ENCODE measurements at regions not wholly inside any gene's neighbourhood (a gene's known extent, or its start where the extent isn't known, plus 50 kb on each side); places are given as distances from the start of the nearest gene placed in this dataset.

DNA sequence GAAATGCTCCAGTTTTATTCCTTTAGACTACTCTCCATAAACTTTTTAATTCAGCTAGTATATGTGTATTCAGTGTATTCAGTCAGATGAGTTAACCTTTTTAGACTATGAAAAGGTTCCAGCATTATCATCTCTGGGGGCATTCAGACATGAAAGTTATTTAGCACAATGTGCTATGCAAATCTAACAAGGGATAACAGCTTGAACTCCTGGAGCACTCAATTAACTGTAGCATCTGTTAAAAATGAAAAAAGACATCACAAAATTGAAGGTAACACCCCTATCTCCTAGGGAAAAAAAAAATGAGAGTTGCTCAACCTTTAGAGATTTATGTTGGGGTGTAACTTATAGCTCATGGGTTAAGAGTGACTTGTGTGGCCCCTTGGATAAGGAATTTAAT lies 211.5 kb downstream of the PHLDA1 start (continued):
- no peak for TF ChIP-seq REST (IDR thresholded peaks at IDR 0.05; ENCODE audit: low read depth, low read length)

GRCh38 chr12:75819512-75819911 lies 212.1 kb downstream of the PHLDA1 start:
- 90% methylated on average over 4 of the region's 5 CpGs for WGBS (ENCODE audit: low lambda C conversion rate)

GRCh38 chr12:75818863-75819262 lies 212.7 kb downstream of the PHLDA1 start:
- no peaks in the 10 kb centered on the region for H3K9me3 ChIP-seq
- H4K20me1 ChIP-seq (ENCODE audit: insufficient read depth), result no peaks in the 10 kb centered on the region
- no peaks in the 10 kb centered on the region for H3K9me2 ChIP-seq
- no peaks in the 10 kb centered on the region for H3K36me3 ChIP-seq (replicated peaks in 1 of 2; ENCODE audit: control insufficient read depth in 1 of 2, insufficient read depth in 2 of 2, low read length in 1 of 2)
- H2AFZ ChIP-seq (ENCODE audit: low read depth), result no peak overlapping the region
- no peaks in the 10 kb centered on the region for H3K27me3 ChIP-seq (ENCODE audit: insufficient read depth)
- DNase-seq, result no peak
- peaks cover 12 to 19% of the 10 kb centered on the region in 2 experiments for H3K4me1 ChIP-seq (ENCODE audit: control insufficient read depth in 1 of 2, insufficient read depth in 2 of 2, low read depth in 1 of 2, low read length in 1 of 2)
- no peaks in the 10 kb centered on the region for H3F3A ChIP-seq (replicated peaks; ENCODE audit: insufficient read depth)
- H3K79me2 ChIP-seq (ENCODE audit: insufficient read depth), result no peaks in the 10 kb centered on the region
- no peak overlapping the region for H3K27ac ChIP-seq (ENCODE audit: low read depth in 2 of 2, low read length in 1 of 2)
- H3K9ac ChIP-seq, result no peak overlapping the region
- CTCF ChIA-PET, result interaction anchor here (1.4 kb wide), 1 partner anchor 15 kb away, joined by 4 read pairs; no protein-coding TSS in a partner anchor
- H3K4me3 ChIP-seq (ENCODE audit: low read depth in 2 of 2, low read length in 1 of 2), result no peak overlapping the region
- POLR2A ChIA-PET, result no interaction called here
- no peak overlapping the region for H3K4me2 ChIP-seq
- TF ChIP-seq FOSL2 (IDR thresholded peaks at IDR 0.05; ENCODE audit: borderline replicate concordance, low read depth) (no peak), JUND (IDR thresholded peaks at IDR 0.05) (no peak), USF2 (IDR thresholded peaks at IDR 0.05; ENCODE audit: borderline replicate concordance, low read depth, low read length) (no peak), RCOR1 (IDR thresholded peaks at IDR 0.05; ENCODE audit: low read length) (no peak), TCF12 (IDR thresholded peaks at IDR 0.05) (no peak), RAD21 (IDR thresholded peaks at IDR 0.05; ENCODE audit: low read length) (no peak), EP300 (IDR thresholded peaks at IDR 0.05; ENCODE audit: borderline replicate concordance in 1 of 2, low read depth in 1 of 2, low read length in 1 of 2) (no peak), POLR2AphosphoS5 (IDR thresholded peaks at IDR 0.05; ENCODE audit: low read depth, low read length) (no peak), GABPA (IDR thresholded peaks at IDR 0.05; ENCODE audit: low read depth) (no peak), SMC3 (IDR thresholded peaks at IDR 0.05; ENCODE audit: low read depth, low read length) (no peak)
- TF ChIP-seq, protein P1, sequence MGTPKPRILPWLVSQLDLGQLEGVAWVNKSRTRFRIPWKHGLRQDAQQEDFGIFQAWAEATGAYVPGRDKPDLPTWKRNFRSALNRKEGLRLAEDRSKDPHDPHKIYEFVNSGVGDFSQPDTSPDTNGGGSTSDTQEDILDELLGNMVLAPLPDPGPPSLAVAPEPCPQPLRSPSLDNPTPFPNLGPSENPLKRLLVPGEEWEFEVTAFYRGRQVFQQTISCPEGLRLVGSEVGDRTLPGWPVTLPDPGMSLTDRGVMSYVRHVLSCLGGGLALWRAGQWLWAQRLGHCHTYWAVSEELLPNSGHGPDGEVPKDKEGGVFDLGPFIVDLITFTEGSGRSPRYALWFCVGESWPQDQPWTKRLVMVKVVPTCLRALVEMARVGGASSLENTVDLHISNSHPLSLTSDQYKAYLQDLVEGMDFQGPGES (IDR thresholded peaks at IDR 0.05; ENCODE audit: low read depth, low read length), result no peak

More at GRCh38 chr12:75819512-75819911, 212.1 kb downstream of the PHLDA1 start:
- TF ChIP-seq TEAD4 (IDR thresholded peaks at IDR 0.05; ENCODE audit: borderline replicate concordance, insufficient read depth), result no peak
- no peak for TF ChIP-seq SIN3A (IDR thresholded peaks at IDR 0.05; ENCODE audit: borderline replicate concordance, low read depth, low read length)
- no peak for TF ChIP-seq EZH2phosphoT487 (IDR thresholded peaks at IDR 0.05; ENCODE audit: borderline replicate concordance, low read depth)
- no peak for TF ChIP-seq SMC3 (IDR thresholded peaks at IDR 0.05; ENCODE audit: low read depth, low read length)
- no peak for TF ChIP-seq USF2 (IDR thresholded peaks at IDR 0.05; ENCODE audit: borderline replicate concordance, low read depth, low read length)
- TF ChIP-seq GABPA (IDR thresholded peaks at IDR 0.05; ENCODE audit: low read depth), result no peak
- TF ChIP-seq RCOR1 (IDR thresholded peaks at IDR 0.05; ENCODE audit: low read length), result no peak
- no peak for TF ChIP-seq POLR2AphosphoS5 (IDR thresholded peaks at IDR 0.05; ENCODE audit: low read depth, low read length)
- TF ChIP-seq RAD21 (IDR thresholded peaks at IDR 0.05; ENCODE audit: low read length), result no peak
- TF ChIP-seq TAF1 (IDR thresholded peaks at IDR 0.05; ENCODE audit: borderline replicate concordance, low read depth, low read length), result no peak
- no peak for TF ChIP-seq TCF12 (IDR thresholded peaks at IDR 0.05)
- no peak overlapping the region for H3K4me2 ChIP-seq
- no peak overlapping the region for H3K9ac ChIP-seq
- H3K36me3 ChIP-seq (replicated peaks in 1 of 2; ENCODE audit: control insufficient read depth in 1 of 2, insufficient read depth in 2 of 2, low read length in 1 of 2), result no peaks in the 10 kb centered on the region
- no peak for DNase-seq
- H3F3A ChIP-seq (replicated peaks; ENCODE audit: insufficient read depth), result no peaks in the 10 kb centered on the region
- ChIA-PET CTCF (interaction anchor here (1.4 kb wide), 1 partner anchor 16 kb away, joined by 4 read pairs; no protein-coding TSS in a partner anchor), POLR2A (no interaction called here)
- no peaks in the 10 kb centered on the region for H3K9me3 ChIP-seq
- H3K4me3 ChIP-seq (ENCODE audit: low read depth in 2 of 2, low read length in 1 of 2), result no peak overlapping the region
- H3K9me2 ChIP-seq, result no peaks in the 10 kb centered on the region
- H3K27ac ChIP-seq (ENCODE audit: low read depth in 2 of 2, low read length in 1 of 2), result no peak overlapping the region
- no peaks in the 10 kb centered on the region for H4K20me1 ChIP-seq (ENCODE audit: insufficient read depth)
- H3K27me3 ChIP-seq (ENCODE audit: insufficient read depth), result no peaks in the 10 kb centered on the region
- H2AFZ ChIP-seq (ENCODE audit: low read depth), result no peak overlapping the region
- H3K4me1 ChIP-seq (ENCODE audit: control insufficient read depth in 1 of 2, insufficient read depth in 2 of 2, low read depth in 1 of 2, low read length in 1 of 2), result peaks cover 11 to 15% of the 10 kb centered on the region in 2 experiments
- no peaks in the 10 kb centered on the region for H3K79me2 ChIP-seq (ENCODE audit: insufficient read depth)
